Mammary epithelial cell (primary cell): ENCODE measurements at regions not wholly inside any gene's neighbourhood (a gene's known extent, or its start where the extent isn't known, plus 50 kb on each side); places are given as distances from the start of the nearest gene placed in this dataset.

Experiments
- EZH2 ChIP-seq: IDR thresholded peaks from 2 replicates; pipeline ENCODE4 v1.6.1; 2012; ENCODE audit warnings: low read length, inconsistent platforms, borderline replicate concordance
- TF ChIP-seq, protein P1 (sequence below), 2 donors: IDR thresholded peaks in 1 of 2; conservative IDR thresholded peaks in 1 of 2; 2 replicates each; pipeline ENCODE4 v1.5.1; 2011 to 2012; ENCODE audit warnings: inconsistent platforms in 2 of 2, low read length in 2 of 2, mild to moderate bottlenecking in 2 of 2, control low read depth in 1 of 2, low read depth in 1 of 2; ENCODE audit not compliant: insufficient read depth in 1 of 2; ENCODE audit errors: extremely low read depth in 1 of 2

DNA sequence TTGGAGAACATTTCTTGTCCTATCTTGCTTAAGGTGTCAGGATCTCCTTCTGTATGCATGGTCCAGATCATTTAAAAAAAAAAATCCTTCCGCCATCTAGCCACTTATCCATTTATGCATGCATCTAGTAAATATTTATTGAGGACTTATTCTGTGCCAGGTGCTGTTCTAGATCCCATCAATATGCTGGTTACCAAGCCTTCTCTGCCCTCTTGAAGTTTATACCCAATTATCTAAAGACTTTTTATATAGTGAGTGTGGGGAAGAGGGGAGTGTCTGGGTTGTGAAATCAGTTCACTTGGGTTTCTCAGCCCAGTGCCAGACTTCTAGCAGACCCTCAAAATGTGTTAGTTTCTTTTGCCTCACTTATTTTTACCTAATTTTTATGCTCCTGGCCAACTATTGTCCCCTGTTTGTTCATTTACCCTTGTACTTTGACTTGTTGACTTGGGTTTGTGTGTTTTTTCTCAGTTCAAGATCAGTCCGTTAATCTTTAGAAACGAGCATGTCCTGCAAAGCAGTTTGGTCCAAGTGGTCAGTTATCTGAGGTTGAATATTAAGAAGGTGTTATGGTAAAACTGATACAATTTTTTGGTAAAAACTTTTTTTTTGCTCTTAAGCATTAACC, 488.9 kb downstream of the PCNX1 start:
- TF ChIP-seq, protein P1, sequence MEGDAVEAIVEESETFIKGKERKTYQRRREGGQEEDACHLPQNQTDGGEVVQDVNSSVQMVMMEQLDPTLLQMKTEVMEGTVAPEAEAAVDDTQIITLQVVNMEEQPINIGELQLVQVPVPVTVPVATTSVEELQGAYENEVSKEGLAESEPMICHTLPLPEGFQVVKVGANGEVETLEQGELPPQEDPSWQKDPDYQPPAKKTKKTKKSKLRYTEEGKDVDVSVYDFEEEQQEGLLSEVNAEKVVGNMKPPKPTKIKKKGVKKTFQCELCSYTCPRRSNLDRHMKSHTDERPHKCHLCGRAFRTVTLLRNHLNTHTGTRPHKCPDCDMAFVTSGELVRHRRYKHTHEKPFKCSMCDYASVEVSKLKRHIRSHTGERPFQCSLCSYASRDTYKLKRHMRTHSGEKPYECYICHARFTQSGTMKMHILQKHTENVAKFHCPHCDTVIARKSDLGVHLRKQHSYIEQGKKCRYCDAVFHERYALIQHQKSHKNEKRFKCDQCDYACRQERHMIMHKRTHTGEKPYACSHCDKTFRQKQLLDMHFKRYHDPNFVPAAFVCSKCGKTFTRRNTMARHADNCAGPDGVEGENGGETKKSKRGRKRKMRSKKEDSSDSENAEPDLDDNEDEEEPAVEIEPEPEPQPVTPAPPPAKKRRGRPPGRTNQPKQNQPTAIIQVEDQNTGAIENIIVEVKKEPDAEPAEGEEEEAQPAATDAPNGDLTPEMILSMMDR (conservative IDR thresholded peaks at IDR 0.05 in 1 of 2, IDR thresholded peaks at IDR 0.05 in 1 of 2; ENCODE audit: extremely low read depth in 1 of 2, insufficient read depth in 1 of 2, low read depth in 1 of 2, low read length in 2 of 2): no peak
- no peak for TF ChIP-seq EZH2
